GM13976 (cell line): ENCODE measurements at regions not wholly inside any gene's neighbourhood (a gene's known extent, or its start where the extent isn't known, plus 50 kb on each side); places are given as distances from the start of the nearest gene placed in this dataset.

Source experiments
- DNase-seq: peaks from one replicate; pipeline ENCODE4 v3.0.0; 2012; ENCODE audit warnings: low spot score
- in situ Hi-C: fragments of 300-500 bp; cut with MboI; formaldehyde crosslinking; loops from one replicate; pipeline ENCODE4 v1.12.0; 2022; ENCODE audit warnings: low sequenced_read_pairs, mixed read lengths, inconsistent platforms; ENCODE audit not compliant: unreplicated experiment
- TF ChIP-seq, protein P1 (sequence below): IDR thresholded peaks from 2 replicates; pipeline ENCODE4 v1.5.1; 2012; ENCODE audit warnings: borderline replicate concordance, mild to moderate bottlenecking; ENCODE audit not compliant: insufficient read depth; ENCODE audit errors: extremely low read depth, missing control alignments, control extremely low read depth

DNA sequence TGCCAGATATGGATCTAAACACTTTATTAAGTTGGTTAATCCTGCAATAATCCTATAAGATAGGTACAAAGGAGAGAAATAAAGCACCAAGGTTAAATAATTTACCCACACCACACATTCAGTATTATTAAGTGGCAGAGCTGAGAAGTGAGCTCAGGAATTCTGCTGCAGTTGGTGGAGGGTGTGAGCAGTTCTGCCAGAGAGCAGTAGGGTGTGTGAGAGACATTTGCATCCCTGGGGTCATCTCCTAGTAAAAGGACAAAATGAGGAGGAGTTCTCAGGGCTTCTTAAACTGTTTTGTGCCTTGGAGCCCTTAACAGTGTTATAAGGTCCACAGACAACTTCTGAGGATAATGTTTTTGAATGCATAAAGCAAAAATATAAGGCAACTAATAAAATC is 484.5 kb downstream of the TAFA4 start:
- DNase-seq, result no peak
- in situ Hi-C loops, result no loop called here
- TF ChIP-seq, protein P1, sequence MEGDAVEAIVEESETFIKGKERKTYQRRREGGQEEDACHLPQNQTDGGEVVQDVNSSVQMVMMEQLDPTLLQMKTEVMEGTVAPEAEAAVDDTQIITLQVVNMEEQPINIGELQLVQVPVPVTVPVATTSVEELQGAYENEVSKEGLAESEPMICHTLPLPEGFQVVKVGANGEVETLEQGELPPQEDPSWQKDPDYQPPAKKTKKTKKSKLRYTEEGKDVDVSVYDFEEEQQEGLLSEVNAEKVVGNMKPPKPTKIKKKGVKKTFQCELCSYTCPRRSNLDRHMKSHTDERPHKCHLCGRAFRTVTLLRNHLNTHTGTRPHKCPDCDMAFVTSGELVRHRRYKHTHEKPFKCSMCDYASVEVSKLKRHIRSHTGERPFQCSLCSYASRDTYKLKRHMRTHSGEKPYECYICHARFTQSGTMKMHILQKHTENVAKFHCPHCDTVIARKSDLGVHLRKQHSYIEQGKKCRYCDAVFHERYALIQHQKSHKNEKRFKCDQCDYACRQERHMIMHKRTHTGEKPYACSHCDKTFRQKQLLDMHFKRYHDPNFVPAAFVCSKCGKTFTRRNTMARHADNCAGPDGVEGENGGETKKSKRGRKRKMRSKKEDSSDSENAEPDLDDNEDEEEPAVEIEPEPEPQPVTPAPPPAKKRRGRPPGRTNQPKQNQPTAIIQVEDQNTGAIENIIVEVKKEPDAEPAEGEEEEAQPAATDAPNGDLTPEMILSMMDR, result no peak

DNA sequence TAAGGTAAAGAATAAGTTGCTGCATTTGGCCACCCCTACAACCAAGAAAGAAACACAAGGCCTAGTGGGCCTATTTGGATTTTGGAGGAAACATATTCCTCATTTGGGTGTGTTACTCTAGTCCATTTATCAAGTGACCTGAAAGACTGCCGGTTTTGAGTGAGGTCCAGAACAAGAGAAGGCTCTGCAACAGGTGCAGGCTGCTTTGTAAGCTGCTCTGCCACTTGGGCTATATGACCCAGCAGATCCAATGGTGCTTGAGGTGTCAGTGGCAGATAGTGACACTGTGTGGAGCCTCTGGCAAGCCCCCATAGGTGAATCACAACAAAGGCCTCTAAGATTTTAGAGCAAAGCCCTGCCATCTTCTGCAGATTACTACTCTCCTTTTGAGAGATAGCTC is 491.3 kb downstream of the TAFA4 start:
- in situ Hi-C loops, result no loop called here
- DNase-seq, result no peak
- TF ChIP-seq, protein P1, result no peak

DNA sequence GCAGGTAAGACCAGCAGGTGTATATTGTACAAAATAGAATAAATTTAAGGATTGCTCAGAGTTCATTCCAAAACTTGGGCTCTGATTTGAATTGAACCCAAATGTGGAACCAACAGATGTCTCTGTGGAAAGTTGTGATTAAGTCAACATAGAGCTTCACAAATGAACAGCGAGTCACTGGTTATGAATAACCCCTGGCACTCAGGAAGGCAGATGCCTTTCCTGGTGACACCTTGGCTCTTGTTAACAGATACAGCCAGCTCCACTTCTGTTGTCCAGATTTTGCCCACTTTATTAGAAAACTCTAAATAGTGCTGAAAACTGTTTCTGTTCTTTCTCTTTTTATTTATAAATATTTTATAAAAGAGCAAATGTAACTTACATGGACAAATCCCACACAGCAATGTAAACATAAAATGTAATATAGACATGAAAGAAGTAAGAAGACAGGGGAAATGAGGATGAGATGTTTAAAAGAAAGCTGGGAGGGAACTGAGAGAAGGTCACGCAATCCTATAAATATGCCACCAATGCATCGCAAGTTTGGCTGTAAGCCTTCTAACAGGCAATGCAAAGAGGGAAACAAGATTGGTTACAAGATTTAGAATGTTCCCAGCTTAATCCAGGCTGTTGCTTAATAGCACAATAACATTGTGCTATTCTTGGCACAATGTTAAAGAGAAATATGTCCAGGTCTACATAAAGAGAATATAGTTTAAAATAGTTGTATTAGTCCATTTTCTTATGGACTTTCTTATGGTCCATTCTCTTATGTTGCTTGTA is 495.5 kb downstream of the TAFA4 start:
- DNase-seq, result no peak
- TF ChIP-seq, protein P1, result no peak
- in situ Hi-C loops, result no loop called here

DNA sequence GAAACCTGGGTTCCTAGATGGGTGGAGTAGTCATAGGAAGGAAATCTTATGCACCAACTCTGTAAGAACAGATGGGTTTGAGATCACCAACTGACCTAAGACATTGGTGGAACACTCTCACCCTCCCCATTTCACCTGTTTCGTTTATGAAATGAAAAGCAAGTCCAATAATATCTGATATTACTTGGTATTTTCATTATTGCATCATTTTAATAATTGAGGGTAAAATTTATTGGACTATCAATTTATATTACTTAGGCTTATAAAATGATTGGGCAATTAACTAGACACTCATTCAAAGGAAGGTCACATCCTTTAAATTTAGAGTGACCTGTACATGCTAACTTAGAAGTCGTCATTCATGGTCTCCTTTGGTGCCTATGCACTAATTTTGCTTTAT is 503.9 kb downstream of the TAFA4 start:
- in situ Hi-C loops, result no loop called here
- TF ChIP-seq, protein P1, result no peak
- no peak for DNase-seq

DNA sequence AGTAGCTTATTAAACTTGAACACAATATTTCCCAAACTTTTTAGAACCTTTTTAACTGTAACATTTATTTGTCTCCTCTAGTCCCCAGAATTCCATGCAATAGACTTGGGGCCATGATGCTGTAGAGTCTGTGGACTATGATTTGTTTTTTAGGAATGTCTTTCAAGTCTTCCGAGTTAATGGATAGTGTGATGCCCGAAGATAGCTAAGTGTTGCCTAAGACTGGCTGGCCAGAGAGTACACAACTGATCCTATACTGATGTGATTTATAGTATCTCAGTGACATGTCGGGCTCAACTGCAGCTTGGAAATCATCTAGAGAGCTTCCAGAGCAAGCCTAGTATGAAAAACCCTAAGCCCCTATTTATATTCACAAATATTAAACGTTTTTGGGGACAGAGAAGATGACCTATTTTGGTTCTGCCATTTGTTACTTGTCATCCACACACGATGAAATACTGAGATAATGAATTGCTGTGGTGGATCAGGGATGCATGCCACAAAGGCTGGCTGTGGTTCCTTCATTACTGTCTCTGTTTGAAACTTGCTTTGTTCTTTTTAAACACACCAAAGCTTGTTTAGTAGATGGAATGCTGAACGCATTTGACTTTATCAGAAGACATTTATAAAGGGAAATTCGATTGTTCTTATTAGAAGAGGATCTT is 507.4 kb downstream of the TAFA4 start:
- in situ Hi-C loops, result no loop called here
- no peak for DNase-seq
- TF ChIP-seq, protein P1, result no peak

DNA sequence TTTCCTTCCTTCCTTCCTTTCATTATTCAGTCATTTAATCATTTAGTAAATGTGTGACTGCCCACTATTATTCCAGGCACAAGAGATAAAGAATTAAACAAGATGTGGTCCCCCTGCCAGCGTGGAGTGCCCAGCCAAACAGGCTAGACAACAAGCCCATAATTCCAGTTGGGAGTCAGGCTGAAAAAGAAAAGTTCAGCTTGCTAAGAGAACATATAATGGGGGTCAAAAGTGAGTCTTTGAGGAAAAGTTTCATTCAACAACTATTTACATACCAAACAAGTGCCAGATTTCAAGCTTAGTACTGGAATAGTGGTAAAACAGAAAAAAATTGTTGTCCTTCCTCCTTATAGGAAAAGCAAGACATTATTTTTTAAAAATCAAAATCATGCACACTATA is 523.7 kb downstream of the TAFA4 start:
- TF ChIP-seq, protein P1, result no peak
- DNase-seq, result no peak
- in situ Hi-C loops, result no loop called here
